Astrocyte (in vitro differentiated cells and primary cell): ENCODE measurements at regions not wholly inside any gene's neighbourhood (a gene's known extent, or its start where the extent isn't known, plus 50 kb on each side); places are given as distances from the start of the nearest gene placed in this dataset.
A peak's percentile ranks its signal among the peaks of the same experiment; 100 is the strongest.

Experiments used
- DNase-seq: peaks from one replicate; pipeline ENCODE4 v3.0.0-alpha.2; 2010; ENCODE audit warnings: low read depth
- FAIRE-seq: peaks from 2 replicates; lab custom pipeline; 2011; peaks lifted over from hg19 to GRCh38; lab: Jason Lieb, UNC
- H2AFZ ChIP-seq: 2 replicates; pipeline ENCODE4 v1.6.0; 2012; ENCODE audit warnings: low read depth, low read length, inconsistent platforms
- H3K27ac ChIP-seq: 2 replicates; pipeline ENCODE4 v1.5.1; 2011; ENCODE audit warnings: low read depth, low read length, inconsistent platforms
- H3K27me3 ChIP-seq: 2 replicates; pipeline ENCODE4 v1.6.0; 2011; ENCODE audit warnings: low read length, inconsistent platforms; ENCODE audit not compliant: insufficient read depth
- H3K36me3 ChIP-seq: 2 replicates; pipeline ENCODE4 v1.5.1; 2011; ENCODE audit warnings: low read length, inconsistent platforms; ENCODE audit not compliant: insufficient read depth
- H3K4me1 ChIP-seq: 2 replicates; pipeline ENCODE4 v1.5.1; 2011; ENCODE audit warnings: low read length, inconsistent platforms; ENCODE audit not compliant: insufficient read depth
- H3K4me2 ChIP-seq: 2 replicates; pipeline ENCODE4 v1.6.0; 2012; ENCODE audit warnings: low read length, inconsistent platforms
- H3K4me3 ChIP-seq: 2 replicates; pipeline ENCODE4 v1.5.1; 2011; ENCODE audit warnings: low read depth, mild to moderate bottlenecking, low read length, inconsistent platforms; ENCODE audit not compliant: insufficient read depth
- H3K79me2 ChIP-seq: 2 replicates; pipeline ENCODE4 v1.6.0; 2012; ENCODE audit warnings: mild to moderate bottlenecking, low read length, inconsistent platforms; ENCODE audit not compliant: insufficient read depth
- H3K9ac ChIP-seq: 2 replicates; pipeline ENCODE4 v1.6.0; 2012; ENCODE audit warnings: mild to moderate bottlenecking, low read length, inconsistent platforms
- H3K9me3 ChIP-seq: 2 replicates; pipeline ENCODE4 v1.5.1; 2012; ENCODE audit warnings: low read depth, mild to moderate bottlenecking, low read length, inconsistent platforms; ENCODE audit not compliant: insufficient read depth
- H4K20me1 ChIP-seq: 2 replicates; pipeline ENCODE4 v1.6.0; 2012; ENCODE audit warnings: low read length, inconsistent platforms; ENCODE audit not compliant: insufficient read depth
- H3K27ac Mint-ChIP-seq: one replicate; pipeline ENCODE4 v1.8.0; 2021; ENCODE audit warnings: mild to moderate bottlenecking, mixed read lengths; ENCODE audit not compliant: unreplicated experiment
- H3K27me3 Mint-ChIP-seq: one replicate; pipeline ENCODE4 v1.8.0; 2021; ENCODE audit warnings: low read depth, mixed read lengths; ENCODE audit not compliant: unreplicated experiment
- H3K36me3 Mint-ChIP-seq: one replicate; pipeline ENCODE4 v1.8.0; 2021; ENCODE audit warnings: low read depth, mixed read lengths; ENCODE audit not compliant: unreplicated experiment
- H3K4me1 Mint-ChIP-seq: one replicate; pipeline ENCODE4 v1.8.0; 2021; ENCODE audit warnings: low read depth, mixed read lengths; ENCODE audit not compliant: unreplicated experiment
- H3K4me3 Mint-ChIP-seq: one replicate; pipeline ENCODE4 v1.8.0; 2021; ENCODE audit warnings: mild to moderate bottlenecking, moderate library complexity, mixed read lengths; ENCODE audit not compliant: unreplicated experiment
- H3K9me3 Mint-ChIP-seq: one replicate; pipeline ENCODE4 v1.8.0; 2021; ENCODE audit warnings: mild to moderate bottlenecking, mixed read lengths; ENCODE audit not compliant: unreplicated experiment
- CTCF ChIP-seq: IDR thresholded peaks from 2 replicates; pipeline ENCODE4 v1.5.1; 2011; ENCODE audit warnings: low read depth, mild to moderate bottlenecking, inconsistent platforms, low read length, moderate library complexity; ENCODE audit not compliant: insufficient read depth
- EZH2 ChIP-seq: IDR thresholded peaks from 2 replicates; pipeline ENCODE4 v1.6.1; 2012; ENCODE audit warnings: mild to moderate bottlenecking, low read length, inconsistent platforms; ENCODE audit not compliant: insufficient read depth

- Mint-ChIP-seq H3K9me3 (peaks cover 1% of the 10 kb centered on the region), H3K27me3 (no peaks in the 10 kb centered on the region), H3K4me3 (no peak overlapping the region), H3K36me3 (no peaks in the 10 kb centered on the region), H3K27ac (peak overlapping the region; percentile 58), H3K4me1 (peaks cover 17% of the 10 kb centered on the region)
- DNase-seq (no peak), FAIRE-seq (no peak)
- H3K36me3 ChIP-seq, result no peaks in the 10 kb centered on the region
- no peak overlapping the region for H3K27ac ChIP-seq
- H3K4me3 ChIP-seq, result no peak overlapping the region
- no peaks in the 10 kb centered on the region for H3K27me3 ChIP-seq
- no peaks in the 10 kb centered on the region for H3K4me1 ChIP-seq
- H3K9me3 ChIP-seq, result no peaks in the 10 kb centered on the region
- TF ChIP-seq CTCF, result no peak
- no peak overlapping the region for H3K9ac ChIP-seq
- H2AFZ ChIP-seq, result no peak overlapping the region
- H3K79me2 ChIP-seq, result no peaks in the 10 kb centered on the region
- no peaks in the 10 kb centered on the region for H4K20me1 ChIP-seq
- H3K4me2 ChIP-seq, result no peak overlapping the region
These were observed 289.7 kb downstream of the TRIML1 start for GRCh38 chr4:188428935-188429334.

- H3K79me2 ChIP-seq, result no peaks in the 10 kb centered on the region
- no peaks in the 10 kb centered on the region for H3K36me3 ChIP-seq
- H2AFZ ChIP-seq, result no peak overlapping the region
- H3K9me3 ChIP-seq, result no peaks in the 10 kb centered on the region
- no peak for TF ChIP-seq CTCF
- TF ChIP-seq EZH2, result no peak
- H3K4me3 Mint-ChIP-seq, result no peak overlapping the region
- H3K9me3 Mint-ChIP-seq, result peaks cover 4% of the 10 kb centered on the region
- no peaks in the 10 kb centered on the region for H3K36me3 Mint-ChIP-seq
- H3K4me1 Mint-ChIP-seq, result peaks cover 25% of the 10 kb centered on the region
- no peak overlapping the region for H3K27ac ChIP-seq
- H3K4me2 ChIP-seq, result no peak overlapping the region
- H3K27me3 ChIP-seq, result no peaks in the 10 kb centered on the region
- no peaks in the 10 kb centered on the region for H3K4me1 ChIP-seq
- FAIRE-seq, result no peak
- no peak overlapping the region for H3K27ac Mint-ChIP-seq
- H3K4me3 ChIP-seq, result no peak overlapping the region
- H4K20me1 ChIP-seq, result no peaks in the 10 kb centered on the region
- DNase-seq, result no peak
- H3K27me3 Mint-ChIP-seq, result no peaks in the 10 kb centered on the region
- H3K9ac ChIP-seq, result no peak overlapping the region
These were observed 290.7 kb downstream of the TRIML1 start for GRCh38 chr4:188429965-188430364.

GRCh38 chr4:188430384-188430783 lies 291.1 kb downstream of the TRIML1 start:
- no peak for FAIRE-seq
- no peak overlapping the region for H3K27ac Mint-ChIP-seq
- no peaks in the 10 kb centered on the region for H3K79me2 ChIP-seq

More at GRCh38 chr4:188430384-188430783, 291.1 kb downstream of the TRIML1 start:
- H3K27me3 Mint-ChIP-seq, result no peaks in the 10 kb centered on the region
- Histone ChIP-seq H3K36me3 (no peaks in the 10 kb centered on the region), H3K4me3 (no peak overlapping the region), H3K27me3 (no peaks in the 10 kb centered on the region), H2AFZ (no peak overlapping the region), H3K9ac (no peak overlapping the region), H4K20me1 (no peaks in the 10 kb centered on the region), H3K27ac (no peak overlapping the region), H3K4me2 (no peak overlapping the region), H3K9me3 (no peaks in the 10 kb centered on the region), H3K4me1 (no peaks in the 10 kb centered on the region)
- no peak overlapping the region for H3K4me3 Mint-ChIP-seq
- peaks cover 6% of the 10 kb centered on the region for H3K9me3 Mint-ChIP-seq
- H3K36me3 Mint-ChIP-seq, result no peaks in the 10 kb centered on the region
- peaks cover 25% of the 10 kb centered on the region for H3K4me1 Mint-ChIP-seq
- DNase-seq, result no peak
- TF ChIP-seq EZH2 (no peak), CTCF (no peak)
